Heart right ventricle (tissue), 16 donors: ENCODE measurements at regions not wholly inside any gene's neighbourhood (a gene's known extent, or its start where the extent isn't known, plus 50 kb on each side); places are given as distances from the start of the nearest gene placed in this dataset.

Source experiments
- ATAC-seq, 8 donors: fragments of 200-7000 bp; cut with Tn5 transposase; one replicate each; pipeline ENCODE4 v1.9.1; 2020; ENCODE audit warnings: mild to moderate bottlenecking in 8 of 8, moderate library complexity in 8 of 8, moderate number of reproducible peaks in 1 of 8
- DNase-seq, 2 donors: peaks; one replicate each; pipeline ENCODE4 v3.0.0-alpha.2; 2020
- H3K27ac ChIP-seq, 10 donors: fragments of 200-600 bp; sonication (generic) in 2 of 10; one replicate each; pipeline versions ENCODE4 v1.5.0 to v1.8.0; 2020 to 2022; ENCODE audit warnings: mild to moderate bottlenecking in 3 of 10
- H3K27me3 ChIP-seq, 7 donors: fragments of 200-600 bp; one replicate each; pipeline ENCODE4 v1.8.0; 2021 to 2022; ENCODE audit warnings: mild to moderate bottlenecking in 2 of 7
- H3K36me3 ChIP-seq, 9 donors: fragments of 200-600 bp; sonication (generic) in 1 of 9; one replicate each; pipeline versions ENCODE4 v1.5.0 to v1.8.0; 2020 to 2022; ENCODE audit warnings: mild to moderate bottlenecking in 2 of 9
- H3K4me1 ChIP-seq, 9 donors: fragments of 200-600 bp; sonication (generic) in 1 of 9; one replicate each; pipeline versions ENCODE4 v1.5.0 to v1.8.0; 2020 to 2022; ENCODE audit warnings: mild to moderate bottlenecking in 4 of 9
- H3K4me3 ChIP-seq, 10 donors: fragments of 200-600 bp; sonication (generic) in 2 of 10; one replicate each; pipeline versions ENCODE4 v1.5.0 to v1.8.0; 2020 to 2022; ENCODE audit warnings: mild to moderate bottlenecking in 7 of 10, moderate library complexity in 2 of 10
- H3K9me3 ChIP-seq, 11 donors: fragments of 200-600 bp in 10 of 11; sonication (generic) in 2 of 11; one replicate each; pipeline versions ENCODE4 v1.5.0 to v1.8.0; 2013 to 2022; ENCODE audit warnings: mild to moderate bottlenecking in 2 of 11, control low read depth in 1 of 11, moderate library complexity in 1 of 11
- CTCF ChIP-seq, 9 donors: fragments of 200-600 bp; sonication (generic) in 2 of 9; IDR thresholded peaks; one replicate each; pipeline versions ENCODE4 v1.5.0 to v1.8.0; 2021 to 2022; ENCODE audit warnings: antibody characterized with exemption in 9 of 9, mild to moderate bottlenecking in 5 of 9, moderate library complexity in 1 of 9
- WGBS, 2 donors: extraction: QIAGEN DNeasy Blood & Tissue Kit; methylation state at CpG; one replicate each; pipeline ENCODE4 v1.1.7; 2013; ENCODE audit warnings: inconsistent platforms in 1 of 2; 5-methylcytosine and 5-hydroxymethylcytosine counted together
- intact Hi-C, 10 donors: fragments of 100-400 bp; cut with DNase I; formaldehyde crosslinking; loops; one replicate each; pipeline versions ENCODE4 v1.11.1 to v1.14.2; 2022
- donor health status: Arrhythmogenic right ventricular cardiomyopathy.
- donor health status: ischemic (EF 13 %, LVEDD 7.1; RV severe dilation, severe dysfunction).
- donor health status: healthy with polysubstance abuse.
- donor health status: DM: no; HTN: yes; CAD: no.
- donor health status: DM: no; HTN: no; CAD: no.
- donor health status: ischemic (EF 25% LVEDD 6.9; RV normal size, moderate dysfunction).
- donor health status: ischemic (EF 25% LVEDD 5.7; RV mildly dilated, moderate dysfunction).
- donor health status: healthy.
- donor health status: DM: yes; HTN: yes; CAD: no.
- donor health status: Ischemic cardiomyopathy.
- donor health status: ischemic (EF 35%, LVEDD 5.7; RV mildly dilated, moderate dysfunction).
- donor health status: nonischemic (EF 11% LVEDD 7.7; RV severe dilation, severe dysfunction).
- donor health status: DM: yes; HTN: yes; CAD: no.
- donor health status: PGD.
- donor health status: ischemic (EF 29% LVEDD 5.4; RV normal size, mild dysfunction).
- donor health status: nonischemic (EF 23%, LVEDD 6.1; RV moderate dilation, normal function).

DNA sequence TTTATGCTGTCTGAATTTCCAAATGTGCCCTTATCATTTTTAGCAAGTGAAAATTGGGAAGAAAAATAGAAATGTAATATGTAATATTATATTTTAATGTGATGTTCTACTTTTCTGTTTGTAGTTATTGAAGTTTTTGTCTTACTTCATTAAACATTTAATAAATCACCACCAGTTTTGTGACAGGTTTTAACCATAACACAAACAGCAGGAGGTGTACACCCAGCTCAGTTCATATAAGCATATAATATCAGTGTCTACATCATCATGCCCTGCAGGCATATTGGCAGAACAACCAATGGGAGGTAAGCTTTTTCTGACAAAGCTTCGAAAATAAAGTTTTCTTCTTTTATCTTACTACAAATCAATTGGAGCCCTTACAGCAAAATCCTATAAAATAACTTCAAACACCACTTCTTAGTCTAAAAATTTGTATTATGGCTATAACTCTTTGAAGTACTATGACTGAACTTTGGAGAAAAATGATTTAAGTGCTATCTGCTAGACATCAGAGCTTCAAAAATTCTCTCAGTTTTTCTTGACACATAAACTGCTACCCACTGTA lies 236.7 kb downstream of the BARHL2 start:
- WGBS, 2 donors: 57 to 67% methylated on average over 1 of the region's 1 CpG
- H3K27ac ChIP-seq: no peak overlapping the region
- ATAC-seq (no peak), DNase-seq (no peak)
- TF ChIP-seq CTCF (IDR thresholded peaks at IDR 0.05): no peak
- H3K36me3 ChIP-seq: no peaks in the 10 kb centered on the region
- H3K4me3 ChIP-seq: no peak overlapping the region
- intact Hi-C loops: no loop called here
- H3K4me1 ChIP-seq: no peaks in the 10 kb centered on the region
- no peaks in the 10 kb centered on the region for H3K27me3 ChIP-seq
- H3K9me3 ChIP-seq: no peaks in the 10 kb centered on the region

DNA sequence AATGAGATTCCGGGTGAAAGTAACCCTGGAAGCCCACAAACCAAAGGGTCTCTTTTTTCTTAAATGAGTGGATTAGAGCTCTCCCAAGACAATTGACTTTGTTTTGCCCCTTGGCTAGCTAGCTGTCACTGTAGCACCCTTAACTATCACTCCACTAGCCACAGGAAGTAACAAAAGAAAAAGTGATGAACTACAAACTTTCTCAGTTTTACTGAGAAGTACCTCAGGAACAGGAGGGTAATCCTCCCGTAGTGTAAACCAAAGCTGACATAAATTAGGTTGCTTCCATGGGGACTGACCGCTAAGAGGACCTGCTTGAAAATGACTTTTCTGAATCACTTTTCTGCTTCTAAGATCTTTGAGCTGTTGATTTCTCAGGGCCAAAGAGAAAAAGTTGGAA lies 240.1 kb downstream of the BARHL2 start:
- 81 to 85% methylated on average over 3 of the region's 3 CpGs for WGBS, 2 donors
- H3K9me3 ChIP-seq: no peaks in the 10 kb centered on the region
- intact Hi-C loops: no loop called here
- TF ChIP-seq CTCF (IDR thresholded peaks at IDR 0.05): no peak
- no peak for DNase-seq
- ATAC-seq: no peak
- no peaks in the 10 kb centered on the region for H3K4me1 ChIP-seq
- H3K27me3 ChIP-seq: no peaks in the 10 kb centered on the region
- H3K4me3 ChIP-seq: no peak overlapping the region
- H3K36me3 ChIP-seq: no peaks in the 10 kb centered on the region
- H3K27ac ChIP-seq: no peak overlapping the region

DNA sequence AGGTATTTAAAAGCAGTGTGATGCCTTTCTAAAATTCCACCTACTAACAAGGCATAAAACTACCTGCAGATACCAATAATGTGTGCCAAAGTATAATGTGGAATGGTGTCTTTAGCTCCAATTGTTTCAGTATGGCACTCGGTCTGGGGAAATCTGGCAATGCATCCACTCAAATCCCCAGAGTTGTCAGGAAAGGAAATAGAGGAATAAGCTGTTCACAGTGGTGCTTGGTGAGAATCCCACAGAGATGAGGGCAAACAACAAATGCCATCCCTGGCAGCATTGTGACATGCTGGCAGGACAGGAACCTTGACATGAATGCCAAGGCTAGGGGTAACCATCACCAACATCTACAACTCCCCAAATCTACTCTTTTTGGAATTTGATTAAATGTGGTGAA lies 240.7 kb downstream of the BARHL2 start:
- intact Hi-C loops: no loop called here
- WGBS, 2 donors: 46 to 48% methylated on average over 1 of the region's 1 CpG
- DNase-seq (no peak), ATAC-seq (no peak)
- no peak overlapping the region for H3K27ac ChIP-seq
- H3K9me3 ChIP-seq: no peaks in the 10 kb centered on the region
- H3K36me3 ChIP-seq: no peaks in the 10 kb centered on the region
- TF ChIP-seq CTCF (IDR thresholded peaks at IDR 0.05): no peak
- no peaks in the 10 kb centered on the region for H3K27me3 ChIP-seq
- H3K4me1 ChIP-seq: no peaks in the 10 kb centered on the region
- H3K4me3 ChIP-seq: no peak overlapping the region

GRCh38 chr1:90475631-90476030 lies 241.5 kb downstream of the BARHL2 start:
- no peak for TF ChIP-seq CTCF (IDR thresholded peaks at IDR 0.05)

More at GRCh38 chr1:90475631-90476030, 241.5 kb downstream of the BARHL2 start:
- Histone ChIP-seq H3K4me3 (no peak overlapping the region), H3K4me1 (no peaks in the 10 kb centered on the region), H3K36me3 (no peaks in the 10 kb centered on the region), H3K9me3 (no peaks in the 10 kb centered on the region), H3K27ac (no peak overlapping the region), H3K27me3 (no peaks in the 10 kb centered on the region)
- no peak for DNase-seq
- intact Hi-C loops: no loop called here
- ATAC-seq: no peak
- 35 to 39% methylated on average over 2 of the region's 2 CpGs for WGBS, 2 donors
